HG02759 (cell line): ENCODE measurements at regions not wholly inside any gene's neighbourhood (a gene's known extent, or its start where the extent isn't known, plus 50 kb on each side); places are given as distances from the start of the nearest gene placed in this dataset.
"Not testable (repeated sequence)": the region's sequence is repeated elsewhere in the genome, so short reads cannot be mapped to it uniquely, and the experiment has no call there.

Experiments
- ATAC-seq: cut with Tn5 transposase; IDR thresholded peaks from one replicate; pipeline ENCODE4 v1.9.1; 2021; ENCODE audit warnings: mild to moderate bottlenecking, moderate library complexity; ENCODE audit not compliant: unreplicated experiment

DNA sequence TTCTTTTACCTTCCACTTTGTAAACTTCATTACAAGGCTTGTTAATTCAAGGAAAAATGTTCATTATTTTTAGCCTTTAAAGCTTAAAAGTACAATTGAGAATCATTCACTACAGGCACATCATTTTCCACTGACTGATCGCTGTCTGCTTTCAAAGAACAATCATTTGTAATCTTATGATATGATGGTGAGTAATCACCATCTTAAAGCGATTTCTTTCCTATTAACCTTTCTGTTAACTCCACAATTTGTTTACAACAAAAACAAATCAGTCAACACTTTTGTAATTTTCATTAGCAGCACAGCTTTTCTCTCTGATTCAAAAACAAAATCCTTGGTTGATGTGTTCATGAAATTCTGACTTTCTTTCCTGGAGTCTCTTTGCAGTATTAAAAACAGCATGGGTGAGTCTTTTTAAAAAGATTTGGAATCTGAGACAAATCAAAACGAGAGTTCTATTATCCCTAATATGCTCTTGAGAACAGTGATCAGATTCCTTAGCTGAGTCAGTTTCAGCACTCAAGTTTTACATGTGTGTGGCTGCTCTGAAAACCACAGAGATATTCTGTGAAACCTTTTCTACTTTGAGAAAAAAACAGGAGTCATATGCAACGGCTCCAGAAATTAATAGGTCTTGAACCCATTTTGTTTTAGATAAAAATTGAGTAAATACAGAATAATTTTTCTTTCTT, 145.8 kb upstream of the TMPRSS15 start:
- ATAC-seq: no peak

DNA sequence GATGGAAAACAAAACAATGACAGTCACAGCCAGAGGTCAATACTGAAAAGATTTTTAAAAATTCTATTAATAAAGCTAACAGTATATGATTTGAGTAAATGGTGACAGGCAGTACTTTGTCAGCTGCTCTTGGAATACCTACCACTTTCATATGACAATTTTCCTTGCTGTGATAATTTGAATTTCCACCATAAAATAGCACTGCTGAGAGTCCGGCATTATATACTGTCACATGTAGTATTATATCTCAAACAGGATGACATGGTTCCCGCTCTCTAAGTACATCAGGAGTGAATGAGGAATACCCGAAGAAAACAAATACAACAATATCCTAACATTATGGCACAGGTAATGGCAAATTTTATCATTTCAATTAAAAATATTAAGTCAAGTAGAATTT, 146.8 kb upstream of the TMPRSS15 start:
- ATAC-seq: no peak

DNA sequence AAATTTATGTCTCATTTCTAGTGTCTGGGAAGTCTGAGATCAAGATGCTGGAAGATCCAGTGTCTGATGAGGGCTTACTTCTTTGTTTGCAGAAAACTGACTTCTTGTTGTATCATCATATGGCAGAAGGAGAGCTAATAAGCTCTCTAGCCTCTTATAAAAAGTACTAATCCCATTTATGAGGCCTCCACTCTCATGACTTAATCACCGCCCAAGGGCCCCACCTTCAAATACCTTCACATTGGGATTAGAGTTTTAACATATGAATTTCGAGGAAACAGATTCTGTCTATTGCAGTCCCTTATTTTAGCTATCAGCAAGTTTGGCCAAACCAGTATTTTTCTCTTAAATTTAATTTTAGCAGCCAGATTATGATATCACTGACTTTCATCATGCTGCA, 150.2 kb upstream of the TMPRSS15 start:
- ATAC-seq: no peak

DNA sequence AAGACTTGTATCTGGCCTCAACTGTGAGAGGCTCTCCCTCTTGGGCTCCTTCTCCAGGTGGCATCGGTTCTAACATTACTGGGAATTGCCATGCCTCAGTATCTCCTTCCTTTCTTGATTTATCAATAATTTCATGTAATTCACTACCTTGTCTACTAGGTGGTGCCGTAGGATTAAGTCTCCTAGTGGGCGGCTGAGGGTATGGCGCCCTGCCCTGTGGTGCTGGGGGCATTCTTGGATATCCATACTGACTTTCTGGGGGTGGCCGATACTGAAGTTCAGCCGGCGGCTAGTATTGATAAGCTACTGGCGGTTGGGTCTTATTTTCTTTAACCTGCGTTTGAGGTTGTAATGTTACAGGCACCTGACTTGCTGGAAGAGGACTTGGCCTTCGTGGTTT, 164.2 kb upstream of the TMPRSS15 start:
- not testable (repeated sequence) for ATAC-seq

DNA sequence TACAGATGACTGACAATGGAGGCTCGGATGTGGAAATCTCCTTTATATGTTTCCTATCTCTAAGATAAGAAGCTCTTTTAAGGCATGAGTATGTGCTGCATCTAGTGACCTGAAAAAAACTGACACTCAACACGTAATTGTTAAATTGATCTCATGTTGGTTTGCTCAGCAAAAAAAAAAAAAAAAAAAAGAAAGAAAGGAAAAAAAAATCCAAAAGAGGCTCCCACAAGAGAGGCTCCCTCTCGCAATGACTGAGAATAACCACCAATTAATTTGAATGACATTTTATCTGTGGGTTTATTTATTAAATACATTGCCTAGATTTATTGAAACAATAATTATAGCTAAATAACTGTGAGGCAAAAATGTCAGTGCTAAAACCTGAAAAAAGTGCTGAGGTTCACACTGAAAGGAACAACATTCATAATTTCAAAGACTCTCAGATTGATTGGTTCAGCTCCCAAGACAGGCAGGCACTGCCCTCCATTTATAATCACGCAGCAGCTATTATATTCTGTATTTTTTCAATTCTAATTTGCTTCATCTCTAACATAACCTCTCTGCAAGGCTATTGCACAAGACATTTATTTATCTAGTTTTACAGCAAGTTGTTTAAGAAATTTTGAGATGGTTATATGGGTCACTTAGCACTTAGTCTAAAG, 184.5 kb upstream of the TMPRSS15 start:
- ATAC-seq: no peak

- no peak for ATAC-seq
These were observed 197.6 kb upstream of the TMPRSS15 start for GRCh38 chr21:18601146-18601545.

GRCh38 chr21:18602711-18603110, 199.1 kb upstream of the TMPRSS15 start:
- no peak for ATAC-seq

- no peak for ATAC-seq
These were observed 199.7 kb upstream of the TMPRSS15 start for GRCh38 chr21:18603261-18603660.

- ATAC-seq: no peak
These were observed 200.4 kb upstream of the TMPRSS15 start for GRCh38 chr21:18603980-18604379.

DNA sequence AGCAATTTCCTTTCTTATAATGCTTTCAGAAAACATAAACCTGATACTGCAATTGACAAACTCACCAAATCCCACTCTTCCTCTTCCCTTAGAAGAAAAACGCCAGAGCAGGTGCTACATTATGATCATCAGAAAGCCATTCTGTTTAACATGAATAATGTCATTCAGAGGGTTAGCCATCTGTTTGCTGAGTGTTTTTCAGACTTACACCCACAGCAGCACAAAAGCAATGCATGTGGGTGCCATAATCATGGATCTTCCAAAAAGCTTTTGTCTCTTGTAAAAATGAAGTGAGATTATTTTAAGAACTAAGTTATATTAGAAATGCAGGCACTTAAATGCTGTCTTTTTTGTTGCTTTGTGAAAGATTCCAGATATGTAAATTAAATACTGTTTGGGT, 204.6 kb upstream of the TMPRSS15 start:
- ATAC-seq: no peak

- no peak for ATAC-seq
These were observed 210.7 kb upstream of the TMPRSS15 start for GRCh38 chr21:18614303-18614702.

GRCh38 chr21:18617291-18617690, 213.7 kb upstream of the TMPRSS15 start:
- no peak for ATAC-seq

DNA sequence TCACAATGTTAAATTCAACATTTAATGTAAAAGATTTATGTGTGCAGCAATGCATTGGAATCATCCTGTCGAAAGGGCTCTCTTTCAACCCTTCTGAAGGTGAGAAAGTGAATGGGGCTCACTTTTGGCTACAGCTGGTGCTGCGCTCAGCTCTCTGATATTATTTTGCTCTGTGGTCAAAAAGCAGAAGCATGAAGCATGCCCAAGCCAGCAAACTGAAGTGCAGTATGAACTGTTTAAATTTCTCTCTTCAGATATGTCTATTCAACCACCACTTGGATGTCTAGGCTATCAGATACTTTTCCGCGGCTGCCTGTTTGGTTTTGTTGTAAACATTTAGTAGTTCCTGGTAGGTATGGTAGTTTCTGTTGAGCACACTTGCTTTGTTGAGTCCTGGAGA, 216.9 kb upstream of the TMPRSS15 start:
- ATAC-seq: no peak

- ATAC-seq: no peak
These were observed 218.8 kb upstream of the TMPRSS15 start for GRCh38 chr21:18622383-18622782.

DNA sequence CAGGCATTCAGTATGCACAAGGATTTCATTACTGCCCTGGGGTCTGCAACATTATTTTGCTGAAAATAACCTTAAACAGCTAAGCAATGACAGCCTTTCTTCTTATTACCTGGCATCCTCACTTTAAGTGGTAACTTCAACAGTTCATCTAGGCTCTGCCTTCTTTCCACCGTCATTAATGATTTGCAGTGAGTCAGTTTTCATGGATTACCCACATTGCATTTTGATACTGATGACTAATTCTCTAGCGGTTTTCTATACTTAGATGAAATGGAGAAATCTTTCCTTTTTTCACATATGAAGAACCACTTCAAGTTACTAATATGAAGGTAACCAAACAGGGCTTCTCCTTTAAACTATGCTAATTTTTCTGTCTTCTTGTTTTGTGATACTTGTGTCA, 226.9 kb upstream of the TMPRSS15 start:
- ATAC-seq: no peak

DNA sequence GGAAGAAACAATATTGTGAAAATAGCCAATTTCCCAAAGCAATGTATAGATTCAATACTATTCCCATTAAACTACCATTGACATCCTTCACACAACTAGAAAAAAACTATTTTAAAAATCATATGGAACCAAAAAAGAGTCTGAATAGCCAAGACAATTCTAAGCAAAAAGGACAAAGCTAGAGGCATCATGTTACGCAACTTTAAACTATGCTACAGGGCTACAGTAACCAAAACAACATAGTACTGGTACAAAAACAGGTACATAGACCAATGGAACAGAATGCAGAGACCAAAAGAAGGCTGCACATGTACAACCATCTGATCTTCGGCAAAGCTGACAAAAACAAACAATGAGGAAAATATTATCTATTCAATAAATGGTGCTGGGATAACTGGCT, 233.3 kb upstream of the TMPRSS15 start:
- ATAC-seq: no peak

DNA sequence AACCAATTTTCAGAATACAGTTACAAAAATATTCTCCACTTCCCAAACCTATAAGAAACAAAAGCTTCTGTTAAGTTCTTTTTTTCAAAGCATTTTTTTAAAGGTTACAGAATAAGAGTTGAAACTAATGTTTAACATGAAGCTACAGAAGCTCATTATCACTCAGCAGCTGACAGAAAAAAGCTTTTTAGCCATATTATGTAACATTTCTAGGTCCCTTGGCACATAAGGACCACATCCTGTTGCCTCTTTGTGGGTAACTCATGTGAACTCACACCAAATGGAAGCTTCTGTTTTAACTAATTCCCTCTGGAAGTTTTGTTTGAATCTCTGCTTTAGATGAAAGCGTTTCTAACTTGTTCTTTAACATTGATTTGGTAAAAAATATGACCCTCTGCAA, 242.5 kb upstream of the TMPRSS15 start:
- ATAC-seq: no peak

DNA sequence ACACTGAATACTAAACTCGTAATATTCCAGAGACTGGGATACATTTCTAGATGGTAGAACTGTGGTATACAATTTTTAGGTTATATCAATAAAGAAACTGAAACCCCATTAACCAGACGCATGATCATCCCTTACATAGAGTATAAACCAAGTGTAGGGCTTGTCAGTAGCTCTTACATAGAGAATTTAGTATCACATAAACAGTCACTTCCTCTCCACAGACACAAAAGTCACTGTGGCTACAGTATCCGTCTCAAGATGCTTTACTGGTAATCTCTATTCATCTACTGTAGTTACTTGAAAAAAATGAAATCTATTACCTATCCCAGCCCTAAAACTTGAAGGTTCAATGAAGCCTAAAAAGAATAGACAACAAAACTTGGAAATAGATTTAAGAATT, 252.3 kb upstream of the TMPRSS15 start:
- no peak for ATAC-seq

GRCh38 chr21:18661842-18662241, 258.3 kb upstream of the TMPRSS15 start:
- no peak for ATAC-seq

- no peak for ATAC-seq
These were observed 260.1 kb upstream of the TMPRSS15 start for GRCh38 chr21:18663663-18664062.

DNA sequence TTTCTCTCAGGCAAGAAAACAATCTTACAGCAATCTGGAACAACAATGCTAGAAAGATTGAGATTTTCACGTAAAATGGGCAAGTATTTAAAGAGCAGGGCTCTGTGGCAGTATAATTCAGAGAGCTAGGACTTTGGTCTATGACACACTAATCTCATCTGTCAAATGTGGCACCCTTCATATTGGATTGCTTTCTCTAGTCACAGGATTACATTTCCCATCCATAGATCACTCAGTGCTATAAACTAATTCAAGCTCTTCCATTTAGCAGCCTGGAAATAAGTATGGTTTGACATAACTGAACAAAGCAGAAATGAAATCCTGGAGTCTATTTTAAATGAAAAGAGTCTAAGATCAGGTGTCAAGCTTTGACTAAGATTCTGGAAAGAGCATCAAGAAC, 263.1 kb upstream of the TMPRSS15 start:
- no peak for ATAC-seq

DNA sequence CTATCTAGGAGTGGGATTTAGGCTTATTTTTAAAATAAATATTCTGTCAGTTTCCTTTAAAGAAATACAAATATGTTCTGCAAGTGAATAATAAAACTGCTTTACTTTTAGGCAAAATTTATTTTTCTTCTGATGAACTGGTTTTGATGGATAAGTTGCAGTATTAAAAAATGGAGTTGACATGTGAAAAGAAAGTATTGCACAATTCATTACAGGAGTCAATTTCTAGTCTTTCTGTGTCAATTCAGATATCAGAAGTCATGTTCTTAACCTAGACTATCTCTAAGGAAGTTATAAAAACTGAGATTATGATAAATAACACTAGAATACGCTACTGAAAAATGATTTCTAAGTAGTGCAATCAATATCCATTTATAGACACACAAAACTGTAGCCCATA, 270.2 kb upstream of the TMPRSS15 start:
- no peak for ATAC-seq

- no peak for ATAC-seq
These were observed 274.0 kb upstream of the TMPRSS15 start for GRCh38 chr21:18677632-18678031.
